GM23338 (cell line): ENCODE measurements at regions not wholly inside any gene's neighbourhood (a gene's known extent, or its start where the extent isn't known, plus 50 kb on each side); places are given as distances from the start of the nearest gene placed in this dataset.
A peak's percentile ranks its signal among the peaks of the same experiment; 100 is the strongest.

Source experiments
- ATAC-seq: fragments of 200-7000 bp; cut with Tn5 transposase; 3 replicates; pipeline ENCODE4 v1.9.1; 2020
- DNase-seq: peaks from one replicate; pipeline ENCODE4 v3.0.0-alpha.2; 2015; ENCODE audit warnings: low spot score
- H2AFZ ChIP-seq: fragments of 200-600 bp; sonication (generic); 2 replicates; pipeline ENCODE4 v1.8.0; 2016; ENCODE audit warnings: antibody characterized with exemption, mild to moderate bottlenecking, moderate library complexity
- H3F3A ChIP-seq: fragments of 200-600 bp; sonication (generic); replicated peaks from 2 replicates; pipeline ENCODE4 v1.8.0; 2017; ENCODE audit warnings: antibody characterized with exemption, mixed run types, low read depth
- H3K27ac ChIP-seq: fragments of 200-600 bp; sonication (generic); 2 replicates; pipeline ENCODE4 v1.6.1; 2016; ENCODE audit warnings: low read depth
- H3K27me3 ChIP-seq: fragments of 200-600 bp; sonication (generic); 2 replicates; pipeline ENCODE4 v1.8.0; 2016; ENCODE audit warnings: mild to moderate bottlenecking, mixed run types, moderate library complexity; ENCODE audit not compliant: insufficient read depth
- H3K36me3 ChIP-seq: fragments of 200-600 bp; sonication (generic); 2 replicates; pipeline ENCODE4 v1.8.0; 2016; ENCODE audit warnings: mild to moderate bottlenecking; ENCODE audit not compliant: insufficient read depth
- H3K4me1 ChIP-seq: fragments of 200-600 bp; sonication (generic); 2 replicates; pipeline ENCODE4 v1.8.0; 2016; ENCODE audit warnings: mild to moderate bottlenecking, moderate library complexity; ENCODE audit not compliant: insufficient read depth
- H3K4me2 ChIP-seq: fragments of 200-600 bp; sonication (generic); 2 replicates; pipeline ENCODE4 v1.7.1; 2017; ENCODE audit warnings: mixed run types
- H3K4me3 ChIP-seq: fragments of 200-600 bp; sonication (generic); 2 replicates; pipeline ENCODE4 v1.6.1; 2016; ENCODE audit warnings: mixed run types
- H3K79me2 ChIP-seq: fragments of 200-600 bp; sonication (generic); replicated peaks from 2 replicates; pipeline ENCODE4 v1.8.0; 2017; ENCODE audit warnings: mild to moderate bottlenecking; ENCODE audit not compliant: insufficient read depth
- H3K9me2 ChIP-seq: fragments of 200-600 bp; sonication (generic); 2 replicates; pipeline ENCODE4 v1.8.0; 2017; ENCODE audit not compliant: insufficient read depth
- H4K20me1 ChIP-seq: fragments of 200-600 bp; sonication (generic); replicated peaks from 2 replicates; pipeline ENCODE4 v1.8.0; 2017; ENCODE audit warnings: mild to moderate bottlenecking; ENCODE audit not compliant: insufficient read depth
- H3K27ac Mint-ChIP-seq: 2 replicates; pipeline ENCODE4 v1.8.0; 2020; ENCODE audit warnings: inconsistent platforms, mild to moderate bottlenecking, moderate library complexity, mixed read lengths
- H3K27me3 Mint-ChIP-seq: 3 replicates; pipeline ENCODE4 v1.8.0; 2022; ENCODE audit warnings: low read depth, mild to moderate bottlenecking, moderate library complexity, mixed read lengths, inconsistent platforms; ENCODE audit not compliant: insufficient read depth, poor library complexity
- H3K36me3 Mint-ChIP-seq: 3 replicates; pipeline ENCODE4 v1.8.0; 2021; ENCODE audit warnings: low read depth, mild to moderate bottlenecking, inconsistent platforms, moderate library complexity, mixed read lengths
- H3K4me1 Mint-ChIP-seq: 3 replicates; pipeline ENCODE4 v1.8.0; 2020; ENCODE audit warnings: mild to moderate bottlenecking, inconsistent platforms, mixed read lengths
- H3K4me3 Mint-ChIP-seq: 3 replicates; pipeline ENCODE4 v1.8.0; 2021; ENCODE audit warnings: moderate library complexity, mild to moderate bottlenecking, inconsistent platforms, mixed read lengths
- H3K9me3 Mint-ChIP-seq: 3 replicates; pipeline ENCODE4 v1.8.0; 2020; ENCODE audit warnings: moderate library complexity, mild to moderate bottlenecking, inconsistent platforms, mixed read lengths
- CREB1 ChIP-seq: fragments of 250-450 bp; sonication (Bioruptor Pico); IDR thresholded peaks from 2 replicates; pipeline ENCODE4 v1.5.0; 2020; ENCODE audit warnings: low read depth, mild to moderate bottlenecking, moderate library complexity
- CTCF ChIP-seq, 2 experiments: fragments of 200-600 bp in 1 of 2; sonication (generic) in 1 of 2; conservative IDR thresholded peaks; 2 replicates each; pipeline versions ENCODE4 v1.5.1 to v1.6.1; 2016 to 2017; ENCODE audit warnings: antibody characterized with exemption in 2 of 2, low read depth in 2 of 2, mild to moderate bottlenecking in 2 of 2, moderate library complexity in 1 of 2
- ETS1 ChIP-seq: IDR thresholded peaks from 2 replicates; pipeline ENCODE4 v1.6.1; 2016; ENCODE audit warnings: antibody characterized with exemption
- EZH2 ChIP-seq: fragments of 200-600 bp; sonication (generic); IDR thresholded peaks from one replicate; pipeline ENCODE4 v1.8.0; 2017; ENCODE audit warnings: antibody characterized with exemption, mild to moderate bottlenecking, low read depth; ENCODE audit not compliant: unreplicated experiment
- JUNB ChIP-seq: IDR thresholded peaks from one replicate; pipeline ENCODE4 v1.6.1; 2016; ENCODE audit warnings: antibody characterized with exemption; ENCODE audit not compliant: unreplicated experiment
- NANOG ChIP-seq: IDR thresholded peaks from 2 replicates; pipeline ENCODE4 v1.6.1; 2016; ENCODE audit warnings: antibody characterized with exemption, borderline replicate concordance
- REST ChIP-seq: IDR thresholded peaks from one replicate; pipeline ENCODE4 v1.6.1; 2018; ENCODE audit warnings: antibody characterized with exemption; ENCODE audit not compliant: unreplicated experiment
- STAT1 ChIP-seq: IDR thresholded peaks from one replicate; pipeline ENCODE4 v1.6.1; 2016; ENCODE audit warnings: antibody characterized with exemption; ENCODE audit not compliant: unreplicated experiment
- ZNF114 ChIP-seq: fragments of 250-450 bp; sonication (Bioruptor Pico); IDR thresholded peaks from 2 replicates; pipeline ENCODE4 v1.5.0; 2020; ENCODE audit warnings: mild to moderate bottlenecking, moderate library complexity
- ZNF462 ChIP-seq: fragments of 250-450 bp; sonication (Bioruptor Pico); IDR thresholded peaks from 2 replicates; pipeline ENCODE4 v1.5.0; 2020; ENCODE audit warnings: mild to moderate bottlenecking, moderate library complexity

GRCh38 chr5:159497221-159497620 is 166.9 kb upstream of the IL12B start:
- Mint-ChIP-seq H3K27me3 (peaks cover 2% of the 10 kb centered on the region), H3K27ac (peak overlapping the region; percentile 82), H3K9me3 (peaks cover 5% of the 10 kb centered on the region; the same call in 2 of the 3 replicates), H3K36me3 (no peaks in the 10 kb centered on the region; the same call in 2 of the 3 replicates), H3K4me3 (no peak overlapping the region), H3K4me1 (peaks cover 8% of the 10 kb centered on the region)
- DNase-seq: no peak
- H3K36me3 ChIP-seq: no peaks in the 10 kb centered on the region
- no peak; the same call in 2 of the 3 replicates for ATAC-seq
- no peaks in the 10 kb centered on the region for H3K27me3 ChIP-seq
- H3K4me2 ChIP-seq: no peak overlapping the region
- H3K79me2 ChIP-seq: no peaks in the 10 kb centered on the region
- no peaks in the 10 kb centered on the region for H3K9me2 ChIP-seq
- peak overlapping the region; percentile 80 for H2AFZ ChIP-seq
- no peak for TF ChIP-seq CTCF (conservative IDR thresholded peaks at IDR 0.05; ENCODE audit: low read depth in 2 of 2)
- TF ChIP-seq STAT1: no peak
- TF ChIP-seq ZNF462 (CRISPR knock-in tag): no peak
- TF ChIP-seq CREB1: no peak
- TF ChIP-seq ETS1: no peak
- TF ChIP-seq REST: no peak
- TF ChIP-seq NANOG: no peak
- TF ChIP-seq JUNB: no peak
- no peak for TF ChIP-seq ZNF114
- no peak for TF ChIP-seq EZH2
- H4K20me1 ChIP-seq: no peaks in the 10 kb centered on the region
- H3K4me1 ChIP-seq: no peaks in the 10 kb centered on the region
- no peak overlapping the region for H3K27ac ChIP-seq
- no peaks in the 10 kb centered on the region for H3F3A ChIP-seq
- no peak overlapping the region for H3K4me3 ChIP-seq
